Progenitor cell of endocrine pancreas (in vitro differentiated cells): ENCODE measurements at regions not wholly inside any gene's neighbourhood (a gene's known extent, or its start where the extent isn't known, plus 50 kb on each side); places are given as distances from the start of the nearest gene placed in this dataset.

ENCODE experiments used
- DNase-seq: peaks from one replicate; pipeline ENCODE4 v3.0.0; 2021; ENCODE audit warnings: low spot score; ENCODE audit not compliant: unreplicated experiment
- H3K27ac Mint-ChIP-seq: 2 replicates; pipeline ENCODE4 v1.8.0; 2021; ENCODE audit warnings: mild to moderate bottlenecking, moderate library complexity, mixed read lengths
- H3K27me3 Mint-ChIP-seq: 2 replicates; pipeline ENCODE4 v1.8.0; 2021; ENCODE audit warnings: mixed read lengths
- H3K36me3 Mint-ChIP-seq: 2 replicates; pipeline ENCODE4 v1.8.0; 2022; ENCODE audit warnings: mixed read lengths; ENCODE audit not compliant: insufficient read depth
- H3K4me1 Mint-ChIP-seq: 2 replicates; pipeline ENCODE4 v1.8.0; 2021; ENCODE audit warnings: low read depth, mixed read lengths
- H3K4me3 Mint-ChIP-seq: 2 replicates; pipeline ENCODE4 v1.8.0; 2021; ENCODE audit warnings: low read depth, mild to moderate bottlenecking, moderate library complexity, mixed read lengths
- H3K9me3 Mint-ChIP-seq: 2 replicates; pipeline ENCODE4 v1.8.0; 2021; ENCODE audit warnings: low read depth, mixed read lengths
- TF ChIP-seq, protein P1 (sequence below): fragments of 200-600 bp; sonication (generic); IDR thresholded peaks from one replicate; pipeline ENCODE4 v1.5.0; 2021; ENCODE audit warnings: antibody characterized with exemption, mild to moderate bottlenecking; ENCODE audit not compliant: unreplicated experiment

DNA sequence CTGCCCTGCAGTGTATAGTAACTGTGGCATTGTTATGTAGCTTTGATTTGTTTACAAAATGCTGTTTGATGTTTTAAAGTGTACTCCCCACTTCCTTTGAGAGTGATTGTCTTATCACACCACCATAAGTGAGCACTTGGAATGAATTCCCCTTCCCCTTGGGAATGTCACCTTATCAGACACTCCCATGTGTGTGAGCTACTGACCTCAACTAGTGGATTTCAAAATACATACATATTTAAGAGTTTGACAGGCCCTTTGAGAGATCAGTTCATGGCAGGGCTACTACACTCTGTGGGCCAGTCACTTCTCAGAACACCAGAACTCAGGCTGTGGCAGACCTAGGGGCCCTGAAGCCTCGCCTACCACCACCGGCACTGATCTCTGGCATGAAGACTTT, 547.6 kb downstream of the NR2F2 start:
- DNase-seq = no peak
- H3K36me3 Mint-ChIP-seq = no peaks in the 10 kb centered on the region
- TF ChIP-seq, protein P1, sequence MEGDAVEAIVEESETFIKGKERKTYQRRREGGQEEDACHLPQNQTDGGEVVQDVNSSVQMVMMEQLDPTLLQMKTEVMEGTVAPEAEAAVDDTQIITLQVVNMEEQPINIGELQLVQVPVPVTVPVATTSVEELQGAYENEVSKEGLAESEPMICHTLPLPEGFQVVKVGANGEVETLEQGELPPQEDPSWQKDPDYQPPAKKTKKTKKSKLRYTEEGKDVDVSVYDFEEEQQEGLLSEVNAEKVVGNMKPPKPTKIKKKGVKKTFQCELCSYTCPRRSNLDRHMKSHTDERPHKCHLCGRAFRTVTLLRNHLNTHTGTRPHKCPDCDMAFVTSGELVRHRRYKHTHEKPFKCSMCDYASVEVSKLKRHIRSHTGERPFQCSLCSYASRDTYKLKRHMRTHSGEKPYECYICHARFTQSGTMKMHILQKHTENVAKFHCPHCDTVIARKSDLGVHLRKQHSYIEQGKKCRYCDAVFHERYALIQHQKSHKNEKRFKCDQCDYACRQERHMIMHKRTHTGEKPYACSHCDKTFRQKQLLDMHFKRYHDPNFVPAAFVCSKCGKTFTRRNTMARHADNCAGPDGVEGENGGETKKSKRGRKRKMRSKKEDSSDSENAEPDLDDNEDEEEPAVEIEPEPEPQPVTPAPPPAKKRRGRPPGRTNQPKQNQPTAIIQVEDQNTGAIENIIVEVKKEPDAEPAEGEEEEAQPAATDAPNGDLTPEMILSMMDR = no peak
- peaks cover 3% of the 10 kb centered on the region for H3K9me3 Mint-ChIP-seq
- H3K4me1 Mint-ChIP-seq = peaks cover 7% of the 10 kb centered on the region
- H3K27ac Mint-ChIP-seq = no peak overlapping the region
- no peak overlapping the region for H3K4me3 Mint-ChIP-seq
- H3K27me3 Mint-ChIP-seq = peaks cover 66% of the 10 kb centered on the region

DNA sequence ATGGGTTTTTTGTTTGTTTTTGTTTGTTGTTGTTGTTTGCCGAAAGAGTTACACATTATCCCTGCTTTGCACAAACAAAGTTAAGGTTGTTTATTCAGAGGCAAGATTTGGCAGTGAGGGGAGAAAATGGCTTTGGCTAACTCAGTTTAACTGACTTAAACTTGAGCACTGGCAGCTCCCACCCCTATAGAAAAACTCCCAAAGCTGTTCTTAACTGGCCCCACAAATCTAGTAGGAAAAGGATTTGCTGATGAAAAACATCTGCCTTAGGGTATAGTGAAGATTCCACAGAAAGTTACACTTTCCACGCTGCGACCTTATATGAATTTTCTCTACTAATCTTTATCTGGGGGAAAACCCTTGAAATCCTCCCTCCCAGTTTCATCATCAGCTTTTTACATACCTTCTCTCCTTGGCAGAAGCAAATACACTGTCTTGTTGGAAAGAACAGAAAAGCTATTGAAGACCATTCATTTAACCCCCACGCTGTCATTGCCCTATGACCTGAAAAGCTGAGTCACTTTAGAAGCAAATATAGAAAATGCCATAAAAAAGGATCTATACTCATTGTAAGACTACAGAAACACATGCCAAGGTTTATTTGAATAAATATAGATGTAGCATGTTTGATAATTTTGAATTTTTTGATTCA, 551.7 kb downstream of the NR2F2 start:
- Mint-ChIP-seq H3K9me3 (peaks cover 7% of the 10 kb centered on the region), H3K4me3 (no peak overlapping the region), H3K4me1 (peaks cover 7% of the 10 kb centered on the region)

DNA sequence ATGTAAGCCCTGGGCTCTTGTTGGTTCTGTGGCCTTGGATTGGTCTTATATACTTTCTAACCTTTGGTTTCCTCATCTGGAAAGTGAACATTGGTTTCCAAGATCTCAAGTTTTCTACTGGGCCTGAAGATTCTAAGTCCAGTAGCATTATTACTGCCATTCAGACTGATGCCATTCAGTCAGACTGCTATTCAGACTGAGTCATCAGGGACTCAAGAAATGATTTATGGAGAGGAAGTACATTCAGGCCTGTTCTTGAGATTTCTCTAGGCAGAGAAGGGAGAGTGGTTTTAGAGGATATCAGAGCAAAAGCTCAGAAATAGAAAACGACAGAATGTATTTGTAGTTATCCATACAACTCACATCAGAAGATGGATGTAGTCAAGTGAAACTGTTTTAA, 557.2 kb downstream of the NR2F2 start:
- Mint-ChIP-seq H3K27me3 (peaks cover 27% of the 10 kb centered on the region), H3K36me3 (no peaks in the 10 kb centered on the region), H3K4me1 (peaks cover 2% of the 10 kb centered on the region), H3K9me3 (peaks cover 5% of the 10 kb centered on the region), H3K27ac (no peak overlapping the region), H3K4me3 (no peak overlapping the region)
- TF ChIP-seq, protein P1 = no peak
- DNase-seq = no peak

More for the DNA sequence above, 551.7 kb downstream of the NR2F2 start:
- TF ChIP-seq, protein P1 = no peak
- Mint-ChIP-seq H3K27me3 (peaks cover 31% of the 10 kb centered on the region), H3K36me3 (no peaks in the 10 kb centered on the region), H3K27ac (no peak overlapping the region)
- no peak for DNase-seq

DNA sequence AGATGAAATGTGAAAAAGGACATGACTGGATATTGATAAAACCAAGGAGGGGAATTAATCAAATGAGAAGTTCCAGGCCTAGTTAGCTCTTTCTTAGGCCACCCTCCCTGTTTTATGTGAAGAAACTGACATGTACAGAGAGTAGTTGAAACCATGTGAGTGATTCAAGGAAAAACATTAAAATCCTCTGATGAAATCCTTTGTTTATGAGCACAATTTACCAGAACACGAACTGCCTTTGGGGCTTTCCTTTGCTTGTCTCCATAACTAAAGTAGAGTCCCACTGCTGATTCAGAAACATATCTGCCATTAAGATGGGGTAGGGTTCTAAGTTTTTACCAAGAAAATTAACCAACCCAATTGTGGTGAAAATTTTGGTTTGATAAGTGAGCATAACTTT, 558.3 kb downstream of the NR2F2 start:
- peaks cover 10% of the 10 kb centered on the region for H3K4me1 Mint-ChIP-seq
- no peak overlapping the region for H3K27ac Mint-ChIP-seq

DNA sequence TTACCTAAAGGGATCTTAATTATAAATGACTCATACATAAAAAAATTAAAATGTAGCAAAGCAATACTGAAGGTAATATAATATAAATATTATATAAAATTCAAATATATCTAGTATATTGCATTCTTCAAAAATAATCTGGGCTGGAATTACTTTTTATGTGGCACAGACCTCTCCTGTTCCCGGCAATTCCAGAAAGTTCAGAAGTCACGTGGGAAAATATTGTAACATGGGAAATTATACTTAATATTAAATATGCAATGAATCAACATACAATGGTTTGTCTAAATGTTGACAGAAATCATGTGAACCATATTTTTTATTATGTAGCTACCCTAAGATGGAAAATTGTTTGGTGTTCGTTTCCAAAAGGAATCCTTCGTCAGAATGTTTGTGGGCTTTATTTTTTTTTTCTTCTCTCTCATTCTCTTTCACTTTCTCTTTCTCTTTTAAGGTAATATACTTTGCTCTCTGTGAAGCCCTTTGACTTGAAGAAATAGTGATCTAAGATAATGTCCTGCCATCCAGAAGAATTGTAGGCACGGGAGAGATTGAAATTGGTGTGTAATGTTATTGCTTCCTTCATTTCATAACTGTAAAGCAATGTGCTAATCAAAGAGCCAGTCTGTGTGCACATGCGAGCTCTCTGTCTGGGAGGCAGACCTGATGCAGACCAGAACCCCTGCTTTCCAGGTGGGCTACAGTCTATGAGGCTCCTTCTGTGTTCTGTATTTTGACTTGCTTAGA, 559.4 kb downstream of the NR2F2 start:
- Mint-ChIP-seq H3K36me3 (no peaks in the 10 kb centered on the region), H3K9me3 (peaks cover 4% of the 10 kb centered on the region), H3K4me1 (peaks cover 10% of the 10 kb centered on the region), H3K4me3 (no peak overlapping the region), H3K27me3 (peaks cover 27% of the 10 kb centered on the region), H3K27ac (no peak overlapping the region)
- no peak for DNase-seq
- TF ChIP-seq, protein P1 = no peak

More for the DNA sequence above, 558.3 kb downstream of the NR2F2 start:
- peaks cover 27% of the 10 kb centered on the region for H3K27me3 Mint-ChIP-seq
- TF ChIP-seq, protein P1 = no peak
- no peak for DNase-seq
- H3K4me3 Mint-ChIP-seq = no peak overlapping the region
- H3K9me3 Mint-ChIP-seq = peaks cover 4% of the 10 kb centered on the region
- no peaks in the 10 kb centered on the region for H3K36me3 Mint-ChIP-seq
